ENCODE measurements at regions not wholly inside any gene's neighbourhood (a gene's known extent, or its start where the extent isn't known, plus 50 kb on each side); places are given as distances from the start of the nearest gene placed in this dataset.
A peak's percentile ranks its signal among the peaks of the same experiment; 100 is the strongest.

GRCh38 chr7:33661430-33662160 is 243.7 kb upstream of the BMPER start:
- DNase-seq = peak; percentile 70 to 84

GRCh38 chr7:33666531-33666930 is 238.8 kb upstream of the BMPER start:
- DNase-seq = no peak

GRCh38 chr7:33667196-33667595 is 238.1 kb upstream of the BMPER start:
- DNase-seq = no peak

GRCh38 chr7:33669251-33669670 is 236.1 kb upstream of the BMPER start:
- DNase-seq = peak in 1 of 2 experiments; percentile 8

GRCh38 chr7:33671531-33672262 is 233.6 kb upstream of the BMPER start:
- peak in 1 of 2 experiments; percentile 42 for DNase-seq

GRCh38 chr7:33673029-33673700 is 232.2 kb upstream of the BMPER start:
- no peak for DNase-seq

- no peak for DNase-seq
Observed at GRCh38 chr7:33674804-33675411, 230.4 kb upstream of the BMPER start.

GRCh38 chr7:33677556-33677955 is 227.8 kb upstream of the BMPER start:
- no peak for DNase-seq

GRCh38 chr7:33678569-33679335 is 226.6 kb upstream of the BMPER start:
- no peak for DNase-seq

GRCh38 chr7:33680682-33681081 is 224.7 kb upstream of the BMPER start:
- DNase-seq = no peak

GRCh38 chr7:33685503-33685902 is 219.8 kb upstream of the BMPER start:
- DNase-seq = no peak

- DNase-seq = no peak
Observed at GRCh38 chr7:33685981-33686683, 219.2 kb upstream of the BMPER start.

GRCh38 chr7:33687625-33688024 is 217.7 kb upstream of the BMPER start:
- DNase-seq = no peak

GRCh38 chr7:33691180-33691579 is 214.2 kb upstream of the BMPER start:
- DNase-seq = no peak

GRCh38 chr7:33692956-33693355 is 212.4 kb upstream of the BMPER start:
- no peak for DNase-seq

- DNase-seq = no peak
Observed at GRCh38 chr7:33694006-33694405, 211.3 kb upstream of the BMPER start.

GRCh38 chr7:33697616-33698015 is 207.7 kb upstream of the BMPER start:
- DNase-seq = no peak

- DNase-seq = no peak
Observed at GRCh38 chr7:33698041-33698440, 207.3 kb upstream of the BMPER start.

- DNase-seq = no peak
Observed at GRCh38 chr7:33698692-33699128, 206.6 kb upstream of the BMPER start.

GRCh38 chr7:33700001-33700899 is 205.1 kb upstream of the BMPER start:
- no peak for DNase-seq

Data from NCI-H526 (cell line).